Keratinocyte (primary cell): ENCODE measurements at regions not wholly inside any gene's neighbourhood (a gene's known extent, or its start where the extent isn't known, plus 50 kb on each side); places are given as distances from the start of the nearest gene placed in this dataset.

ENCODE experiments used
- DNase-seq: peaks from one replicate; pipeline ENCODE4 v3.0.0-alpha.2; 2011; ENCODE audit warnings: low read depth, missing footprints, low spot score
- FAIRE-seq: peaks from 2 replicates; lab custom pipeline; 2011; peaks lifted over from hg19 to GRCh38; lab: Jason Lieb, UNC
- H2AFZ ChIP-seq: 2 replicates; pipeline ENCODE4 v1.6.0; 2012; ENCODE audit warnings: low read length, control low read depth, inconsistent platforms; ENCODE audit not compliant: control insufficient read depth
- H3K27ac ChIP-seq: 2 replicates; pipeline ENCODE4 v1.5.1; 2011; ENCODE audit warnings: low read length; ENCODE audit not compliant: control insufficient read depth, insufficient read depth
- H3K27me3 ChIP-seq: 3 replicates; pipeline ENCODE4 v1.6.0; 2011; ENCODE audit warnings: low read length; ENCODE audit not compliant: control insufficient read depth, insufficient read depth; ENCODE audit errors: extremely low read depth
- H3K36me3 ChIP-seq, 2 experiments: 2 replicates in 1 of 2; 3 replicates in 1 of 2; pipeline ENCODE4 v1.5.1; 2011; ENCODE audit warnings: low read length in 2 of 2, mild to moderate bottlenecking in 1 of 2; ENCODE audit not compliant: control insufficient read depth in 2 of 2, insufficient read depth in 2 of 2; ENCODE audit errors: extremely low read depth in 1 of 2
- H3K4me1 ChIP-seq: 3 replicates; pipeline ENCODE4 v1.5.1; 2011; ENCODE audit warnings: low read length; ENCODE audit not compliant: control insufficient read depth, insufficient read depth; ENCODE audit errors: extremely low read depth
- H3K4me2 ChIP-seq: 3 replicates; pipeline ENCODE4 v1.6.0; 2011; ENCODE audit warnings: low read depth, low read length; ENCODE audit not compliant: control insufficient read depth, insufficient read depth; ENCODE audit errors: extremely low read depth
- H3K4me3 ChIP-seq, 3 experiments: fragments of 200-600 bp in 1 of 3; sonication (generic) in 1 of 3; 2 replicates in 2 of 3; 3 replicates in 1 of 3; pipeline ENCODE4 v1.5.1; 2011 to 2016; ENCODE audit warnings: low read length in 3 of 3, mild to moderate bottlenecking in 3 of 3, control low read depth in 2 of 3, inconsistent platforms in 1 of 3, low read depth in 1 of 3, mixed read lengths in 1 of 3, mixed run types in 1 of 3, moderate library complexity in 1 of 3; ENCODE audit not compliant: control insufficient read depth in 2 of 3, insufficient read depth in 2 of 3; ENCODE audit errors: extremely low read depth in 1 of 3
- H3K79me2 ChIP-seq: 2 replicates; pipeline ENCODE4 v1.6.0; 2012; ENCODE audit warnings: low read length; ENCODE audit not compliant: control insufficient read depth, insufficient read depth
- H3K9ac ChIP-seq: 3 replicates; pipeline ENCODE4 v1.6.0; 2011; ENCODE audit warnings: low read length; ENCODE audit not compliant: control insufficient read depth, insufficient read depth; ENCODE audit errors: extremely low read depth
- H3K9me1 ChIP-seq: 3 replicates; pipeline ENCODE4 v1.6.0; 2011; ENCODE audit warnings: low read length; ENCODE audit not compliant: control insufficient read depth, insufficient read depth; ENCODE audit errors: extremely low read depth
- H3K9me3 ChIP-seq: 2 replicates; pipeline ENCODE4 v1.5.1; 2012; ENCODE audit warnings: low read depth, low read length; ENCODE audit not compliant: control insufficient read depth
- H4K20me1 ChIP-seq: 3 replicates; pipeline ENCODE4 v1.6.0; 2011; ENCODE audit warnings: low read length; ENCODE audit not compliant: control insufficient read depth, insufficient read depth; ENCODE audit errors: extremely low read depth
- CTCF ChIP-seq, 3 experiments: IDR thresholded peaks in 1 of 3; conservative IDR thresholded peaks in 1 of 3; optimal IDR thresholded peaks in 1 of 3; 2 replicates in 2 of 3; 3 replicates in 1 of 3; pipeline versions ENCODE3 to v1.5.1; 2011; ENCODE audit warnings: low read length in 3 of 3, mild to moderate bottlenecking in 3 of 3, moderate library complexity in 2 of 3, control low read depth in 1 of 3, inconsistent platforms in 1 of 3; ENCODE audit not compliant: insufficient read depth in 2 of 3; ENCODE audit errors: extremely low read depth in 1 of 3
- EZH2 ChIP-seq: IDR thresholded peaks from one replicate; pipeline ENCODE4 v1.6.1; 2012; ENCODE audit warnings: inconsistent platforms, mild to moderate bottlenecking, low read length, moderate library complexity
- dilution Hi-C: fragments of 300-500 bp; cut with MboI; formaldehyde crosslinking; loops from one replicate; pipeline ENCODE4 v1.7.0; 2020; ENCODE audit warnings: low sequenced_read_pairs; ENCODE audit not compliant: extremely low pct_ligation_motif_present

GRCh38 chr3:462851-463250 lies 266.3 kb downstream of the CHL1 start:
- Histone ChIP-seq H4K20me1 (no peaks in the 10 kb centered on the region), H3K27me3 (no peaks in the 10 kb centered on the region), H3K4me1 (no peaks in the 10 kb centered on the region), H3K9me1 (no peaks in the 10 kb centered on the region), H3K36me3 (no peaks in the 10 kb centered on the region), H3K79me2 (no peaks in the 10 kb centered on the region), H2AFZ (no peak overlapping the region), H3K9me3 (no peaks in the 10 kb centered on the region), H3K9ac (no peak overlapping the region), H3K27ac (no peak overlapping the region), H3K4me2 (no peak overlapping the region), H3K4me3 (no peak overlapping the region)
- dilution Hi-C loops = no loop called here
- DNase-seq (no peak), FAIRE-seq (no peak)
- TF ChIP-seq CTCF (optimal IDR thresholded peaks at IDR 0.05 in 1 of 3, IDR thresholded peaks at IDR 0.05 in 1 of 3, conservative IDR thresholded peaks at IDR 0.05 in 1 of 3; ENCODE audit: extremely low read depth in 1 of 3, insufficient read depth in 2 of 3, low read length in 3 of 3) = no peak
- no peak for TF ChIP-seq EZH2

DNA sequence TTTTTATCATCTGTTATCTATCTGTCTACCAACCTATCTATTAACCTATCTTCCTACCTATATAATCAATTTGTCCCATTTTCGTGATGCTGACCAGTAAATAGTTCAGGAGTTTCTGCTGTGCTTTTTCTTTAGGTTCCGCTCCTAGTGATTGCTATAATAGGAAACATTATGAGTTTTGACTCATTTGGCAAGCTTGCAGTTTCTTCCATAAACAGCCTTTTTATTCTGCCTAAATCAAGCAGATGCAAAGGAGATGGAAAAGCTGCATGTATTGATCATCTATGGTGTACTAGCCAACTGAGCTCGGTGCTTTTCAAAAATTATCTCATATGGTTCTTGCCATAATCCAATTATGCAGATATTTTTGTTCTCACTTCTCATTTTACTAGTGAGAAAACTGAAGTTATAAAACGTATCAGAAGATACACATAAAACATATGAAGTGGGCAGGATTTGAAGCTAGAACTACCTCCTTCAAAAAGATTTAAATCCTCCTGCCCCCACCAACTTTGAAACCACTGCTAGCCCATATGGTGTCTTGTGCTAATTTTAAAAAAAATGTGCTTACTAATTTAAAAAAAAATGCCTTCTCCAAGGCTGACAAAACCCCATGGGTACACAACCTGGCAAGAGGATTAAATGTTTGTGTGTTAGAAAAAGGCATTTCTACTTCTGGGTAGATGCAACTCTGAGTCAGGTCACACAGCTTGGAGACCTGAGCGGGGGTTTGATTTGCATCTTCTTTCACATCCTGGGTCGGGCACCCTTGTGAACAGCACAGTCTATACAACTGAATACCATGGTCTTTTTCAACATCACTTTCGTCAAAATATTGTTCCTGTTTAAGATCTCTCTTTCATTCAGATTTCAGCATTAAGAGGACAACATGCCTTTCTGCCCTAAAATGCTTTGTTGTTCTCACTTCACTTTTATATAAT lies 267.0 kb downstream of the CHL1 start:
- Histone ChIP-seq H3K9ac (no peak overlapping the region), H3K27ac (no peak overlapping the region), H2AFZ (no peak overlapping the region), H3K27me3 (no peaks in the 10 kb centered on the region), H3K9me3 (no peaks in the 10 kb centered on the region), H3K4me3 (no peak overlapping the region), H3K79me2 (no peaks in the 10 kb centered on the region), H4K20me1 (no peaks in the 10 kb centered on the region), H3K4me1 (no peaks in the 10 kb centered on the region), H3K36me3 (no peaks in the 10 kb centered on the region), H3K9me1 (no peaks in the 10 kb centered on the region), H3K4me2 (no peak overlapping the region)
- FAIRE-seq (no peak), DNase-seq (no peak)
- dilution Hi-C loops = no loop called here
- TF ChIP-seq CTCF (optimal IDR thresholded peaks at IDR 0.05 in 1 of 3, IDR thresholded peaks at IDR 0.05 in 1 of 3, conservative IDR thresholded peaks at IDR 0.05 in 1 of 3; ENCODE audit: extremely low read depth in 1 of 3, insufficient read depth in 2 of 3, low read length in 3 of 3) (no peak), EZH2 (no peak)
